Testis (tissue), 2 donors: ENCODE measurements at regions not wholly inside any gene's neighbourhood (a gene's known extent, or its start where the extent isn't known, plus 50 kb on each side); places are given as distances from the start of the nearest gene placed in this dataset.

Source experiments
- CTCF ChIP-seq, 3 experiments: fragments of 450-650 bp in 2 of 3; fragments of 200-600 bp in 1 of 3; sonication (generic) in 1 of 3; IDR thresholded peaks; one replicate each; pipeline ENCODE4 v1.5.1; 2016 to 2019; ENCODE audit warnings: antibody characterized with exemption in 3 of 3, mild to moderate bottlenecking in 2 of 3, moderate library complexity in 1 of 3
- POLR2A ChIP-seq: fragments of 450-650 bp; IDR thresholded peaks from one replicate; pipeline ENCODE4 v1.6.1; 2017; ENCODE audit warnings: antibody characterized with exemption, mild to moderate bottlenecking, moderate library complexity

GRCh38 chr1:43048601-43049011 is 89.9 kb upstream of the SLC2A1 start:
- TF ChIP-seq CTCF (IDR thresholded peaks at IDR 0.05) (no peak), POLR2A (no peak)
